Mesendoderm (in vitro differentiated cells): ENCODE measurements at regions not wholly inside any gene's neighbourhood (a gene's known extent, or its start where the extent isn't known, plus 50 kb on each side); places are given as distances from the start of the nearest gene placed in this dataset.
"Not testable (repeated sequence)": the region's sequence is repeated elsewhere in the genome, so short reads cannot be mapped to it uniquely, and the experiment has no call there.

Source experiments
- DNase-seq: peaks from one replicate; pipeline ENCODE4 v3.0.0; 2013
- H2AK5ac ChIP-seq: 2 replicates; pipeline ENCODE4 v1.6.1; 2013; ENCODE audit warnings: low read length, inconsistent platforms
- H2BK120ac ChIP-seq: 2 replicates; pipeline ENCODE4 v1.6.1; 2013; ENCODE audit warnings: low read depth, mild to moderate bottlenecking, low read length, moderate library complexity, mixed read lengths
- H2BK15ac ChIP-seq: replicated peaks from 2 replicates; pipeline ENCODE4 v1.6.1; 2013; ENCODE audit warnings: low read depth, mild to moderate bottlenecking, moderate library complexity
- H2BK5ac ChIP-seq: 2 replicates; pipeline ENCODE4 v1.6.1; 2013; ENCODE audit warnings: low read length, inconsistent platforms
- H3K18ac ChIP-seq: 2 replicates; pipeline ENCODE4 v1.6.1; 2013; ENCODE audit warnings: mild to moderate bottlenecking, low read length, mixed read lengths
- H3K23ac ChIP-seq: one replicate; pipeline ENCODE4 v1.6.1; 2013; ENCODE audit warnings: low read length
- H3K27ac ChIP-seq: 2 replicates; pipeline ENCODE4 v1.5.1; 2013; ENCODE audit warnings: low read depth, mild to moderate bottlenecking, inconsistent platforms, low read length, moderate library complexity
- H3K27me3 ChIP-seq: 2 replicates; pipeline ENCODE4 v1.6.1; 2013; ENCODE audit warnings: low read length, control low read depth, mild to moderate bottlenecking, inconsistent platforms; ENCODE audit not compliant: insufficient read depth, poor library complexity
- H3K36me3 ChIP-seq: 2 replicates; pipeline ENCODE4 v1.6.1; 2013; ENCODE audit warnings: low read length, inconsistent platforms; ENCODE audit not compliant: control insufficient read depth, insufficient read depth
- H3K4ac ChIP-seq: one replicate; pipeline ENCODE4 v1.6.1; 2013; ENCODE audit warnings: low read depth, mild to moderate bottlenecking, low read length, moderate library complexity
- H3K4me1 ChIP-seq: 2 replicates; pipeline ENCODE4 v1.6.1; 2013; ENCODE audit warnings: low read depth, low read length, inconsistent platforms; ENCODE audit not compliant: control insufficient read depth
- H3K4me2 ChIP-seq: 2 replicates; pipeline ENCODE4 v1.6.1; 2013; ENCODE audit warnings: low read length
- H3K4me3 ChIP-seq: 2 replicates; pipeline ENCODE4 v1.5.1; 2013; ENCODE audit warnings: mild to moderate bottlenecking, low read length
- H3K56ac ChIP-seq: one replicate; pipeline ENCODE4 v1.6.1; 2013; ENCODE audit warnings: low read length
- H3K79me1 ChIP-seq: 2 replicates; pipeline ENCODE4 v1.6.1; 2013; ENCODE audit warnings: low read length, inconsistent platforms
- H3K79me2 ChIP-seq: 2 replicates; pipeline ENCODE4 v1.6.1; 2013; ENCODE audit warnings: mild to moderate bottlenecking, low read length; ENCODE audit not compliant: control insufficient read depth, insufficient read depth
- H3K9ac ChIP-seq: 2 replicates; pipeline ENCODE4 v1.6.1; 2013; ENCODE audit warnings: low read length, inconsistent platforms
- H4K5ac ChIP-seq: one replicate; pipeline ENCODE4 v1.6.1; 2013; ENCODE audit warnings: low read length
- H4K8ac ChIP-seq: one replicate; pipeline ENCODE4 v1.6.1; 2013; ENCODE audit warnings: low read depth, mild to moderate bottlenecking, control low read depth, low read length, moderate library complexity
- WGBS: extraction: QIAGEN DNeasy Blood & Tissue Kit; methylation state at CpG from one replicate; pipeline ENCODE4 v1.1.7; 2013; ENCODE audit warnings: low lambda C conversion rate, missing lambda C conversion rate; ENCODE audit not compliant: insufficient coverage; ENCODE audit errors: extremely low coverage; 5-methylcytosine and 5-hydroxymethylcytosine counted together

DNA sequence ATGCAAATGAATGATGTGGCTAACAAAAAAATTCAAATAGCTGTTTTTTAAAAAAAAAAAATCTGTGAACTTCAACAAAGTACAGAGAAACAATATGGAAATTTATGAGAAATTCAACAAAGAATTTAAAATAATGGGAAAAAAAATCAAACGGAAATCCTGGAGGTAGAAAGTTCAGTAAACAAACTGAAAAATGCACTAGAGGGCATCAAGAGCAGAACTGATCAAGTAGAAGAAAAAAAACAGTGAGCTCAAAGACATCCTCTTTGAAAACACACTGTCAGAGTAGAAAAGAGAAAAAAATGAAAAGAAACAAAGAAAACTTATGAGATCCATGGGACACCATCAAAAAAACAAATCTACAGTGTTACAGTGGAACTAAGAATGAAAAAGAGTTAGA is 2191.1 kb upstream of the DEFB115 start:
- not testable (repeated sequence) for H3K23ac ChIP-seq, H3K79me1 ChIP-seq, H4K5ac ChIP-seq, H3K4me3 ChIP-seq, H3K4me2 ChIP-seq, H3K4me1 ChIP-seq, H4K8ac ChIP-seq, H3K36me3 ChIP-seq, H3K79me2 ChIP-seq, H2AK5ac ChIP-seq, DNase-seq, H3K56ac ChIP-seq, H3K4ac ChIP-seq, H2BK15ac ChIP-seq, H2BK5ac ChIP-seq, H3K27ac ChIP-seq, H3K27me3 ChIP-seq, H3K18ac ChIP-seq, H3K9ac ChIP-seq, H2BK120ac ChIP-seq
- no CpG with 5 or more reads among the region's 1 CpG for WGBS

DNA sequence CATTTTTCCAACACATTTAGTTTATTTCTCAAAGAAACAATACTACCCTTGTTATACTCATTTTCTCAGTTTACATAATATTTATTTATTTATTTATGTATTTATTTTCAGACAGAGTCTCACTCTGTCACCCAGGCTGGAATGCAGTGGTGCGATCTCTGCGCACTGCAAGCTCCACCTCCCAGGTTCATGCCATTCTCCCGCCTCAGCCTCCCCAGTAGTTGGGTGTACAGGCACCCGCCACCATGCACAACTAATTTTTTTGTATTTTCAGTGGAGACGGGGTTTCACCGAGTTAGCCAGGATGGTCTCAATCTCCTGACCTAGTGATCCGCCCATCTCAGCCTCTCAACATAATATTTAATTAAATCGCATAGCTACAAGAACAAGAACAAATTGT is 2183.8 kb upstream of the DEFB115 start:
- not testable (repeated sequence) for H4K8ac ChIP-seq, H3K23ac ChIP-seq, H2BK15ac ChIP-seq, DNase-seq, H3K9ac ChIP-seq, H2AK5ac ChIP-seq, H2BK5ac ChIP-seq, H3K56ac ChIP-seq, H2BK120ac ChIP-seq, H3K4me3 ChIP-seq, H3K4me1 ChIP-seq, H4K5ac ChIP-seq, H3K36me3 ChIP-seq, H3K79me1 ChIP-seq, H3K79me2 ChIP-seq, H3K27me3 ChIP-seq, H3K4me2 ChIP-seq, H3K18ac ChIP-seq, H3K27ac ChIP-seq, H3K4ac ChIP-seq
- WGBS = no CpG with 5 or more reads among the region's 8 CpGs

DNA sequence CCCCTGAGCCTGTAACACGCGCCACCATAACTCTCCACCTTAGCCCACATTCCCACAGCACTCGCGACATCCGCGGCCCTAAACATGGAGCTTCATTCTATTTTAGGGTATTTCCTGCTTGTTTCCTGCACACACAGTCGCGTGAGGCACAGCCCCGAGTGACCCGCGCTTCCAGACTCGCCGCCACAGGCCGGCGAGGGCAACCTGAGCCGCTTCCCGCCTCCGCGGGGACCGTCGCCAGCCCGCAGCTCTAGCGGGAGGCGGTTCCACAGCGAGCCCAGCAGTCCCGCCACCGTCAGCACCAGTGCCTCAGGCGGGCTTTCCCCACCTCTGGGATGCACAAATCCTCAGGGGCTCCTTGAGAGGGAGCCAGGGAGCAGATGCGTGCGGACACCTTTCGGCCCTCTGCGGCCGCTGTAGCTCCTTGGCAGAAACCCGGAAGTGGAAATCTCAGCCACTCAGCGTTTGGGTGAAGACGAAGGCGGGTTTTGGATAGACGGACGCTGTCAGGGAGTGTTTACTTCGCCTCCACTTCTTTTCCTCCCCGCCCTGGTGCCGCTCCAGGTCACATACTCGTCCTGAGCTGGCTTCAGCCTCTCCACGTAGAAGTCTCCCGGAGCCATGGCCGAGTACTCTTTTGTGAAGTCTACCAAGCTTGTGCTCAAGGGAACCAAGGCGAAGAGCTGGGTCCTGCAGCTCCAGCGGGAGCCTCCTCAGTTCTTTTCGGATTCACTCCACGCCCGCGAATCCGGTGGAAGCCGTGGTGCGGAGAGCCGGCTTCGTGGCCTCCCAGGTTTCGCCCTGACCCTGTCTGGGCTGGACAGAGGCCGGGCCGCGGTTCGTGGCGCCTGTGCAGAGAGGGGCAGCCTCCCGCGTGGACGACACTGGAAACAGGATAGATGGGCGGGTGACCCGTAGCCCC is 2177.4 kb upstream of the DEFB115 start:
- no peaks in the 10 kb centered on the region for H3K79me1 ChIP-seq
- no peak overlapping the region for H3K23ac ChIP-seq
- no peak for DNase-seq
- no peak overlapping the region for H3K4me2 ChIP-seq
- no peak overlapping the region for H3K27ac ChIP-seq
- H3K9ac ChIP-seq = no peak overlapping the region
- H3K4ac ChIP-seq = no peak overlapping the region
- no peak overlapping the region for H3K4me3 ChIP-seq
- no peak overlapping the region for H3K18ac ChIP-seq
- WGBS = no CpG with 5 or more reads among the region's 68 CpGs
- H3K56ac ChIP-seq = no peak overlapping the region
- no peak overlapping the region for H2BK15ac ChIP-seq
- H2BK5ac ChIP-seq = no peak overlapping the region
- no peak overlapping the region for H4K5ac ChIP-seq
- H3K4me1 ChIP-seq = no peaks in the 10 kb centered on the region
- no peak overlapping the region for H2AK5ac ChIP-seq
- no peaks in the 10 kb centered on the region for H3K79me2 ChIP-seq
- H4K8ac ChIP-seq = no peak overlapping the region
- H2BK120ac ChIP-seq = no peak overlapping the region
- no peaks in the 10 kb centered on the region for H3K36me3 ChIP-seq
- no peaks in the 10 kb centered on the region for H3K27me3 ChIP-seq

DNA sequence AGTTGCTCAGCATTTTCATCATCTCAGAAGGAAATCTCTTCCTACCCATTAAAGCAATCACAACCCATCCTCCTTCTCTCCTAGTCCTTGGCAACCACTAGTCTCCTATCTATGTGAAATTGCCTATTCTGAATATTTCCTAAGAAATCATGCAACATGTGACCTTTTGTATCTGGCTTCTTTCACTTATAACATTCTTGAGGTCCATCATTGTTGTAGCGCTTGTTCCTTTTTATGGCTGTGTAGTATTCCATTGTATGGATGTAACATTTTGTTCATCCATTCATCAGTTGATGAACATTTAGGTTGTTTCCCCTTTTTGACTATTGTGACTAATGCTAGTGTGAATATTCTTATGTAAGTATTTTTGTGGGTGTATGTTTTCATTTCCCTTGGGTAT is 2175.8 kb upstream of the DEFB115 start:
- H2BK5ac ChIP-seq, H4K8ac ChIP-seq, H2AK5ac ChIP-seq, H3K56ac ChIP-seq, H3K4ac ChIP-seq, H3K23ac ChIP-seq, H3K79me1 ChIP-seq, H3K4me1 ChIP-seq, H3K79me2 ChIP-seq, DNase-seq, H3K27ac ChIP-seq, H3K4me2 ChIP-seq, H2BK15ac ChIP-seq, H2BK120ac ChIP-seq, H3K9ac ChIP-seq, H3K27me3 ChIP-seq, H3K18ac ChIP-seq, H3K4me3 ChIP-seq, H4K5ac ChIP-seq, H3K36me3 ChIP-seq: not testable (repeated sequence)
- no CpG with 5 or more reads among the region's 1 CpG for WGBS

DNA sequence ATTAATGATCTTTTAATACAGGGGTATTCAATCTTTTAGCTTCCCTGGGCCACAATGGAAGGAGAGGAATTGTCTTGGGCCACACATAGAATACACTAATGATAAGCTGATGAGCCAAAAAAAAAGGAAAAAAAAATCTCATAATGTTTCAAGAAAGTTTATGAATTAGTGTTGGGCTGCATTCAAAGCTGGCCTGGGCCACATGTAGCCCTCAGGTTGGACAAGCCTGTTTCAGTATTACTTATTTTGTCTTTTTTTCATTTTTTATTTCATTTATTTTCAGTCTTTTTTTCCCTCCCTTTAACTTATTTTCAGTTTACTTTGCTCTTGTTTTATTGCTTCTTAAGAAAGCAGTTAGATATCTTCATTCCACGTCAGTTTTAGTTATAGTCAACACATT is 2171.8 kb upstream of the DEFB115 start:
- Histone ChIP-seq H3K23ac (no peak overlapping the region), H2AK5ac (no peak overlapping the region), H2BK15ac (no peak overlapping the region), H2BK5ac (no peak overlapping the region), H3K9ac (no peak overlapping the region), H2BK120ac (no peak overlapping the region), H3K4ac (no peak overlapping the region), H3K27ac (no peak overlapping the region), H3K18ac (no peak overlapping the region), H3K4me3 (no peak overlapping the region), H4K5ac (no peak overlapping the region), H3K4me1 (no peaks in the 10 kb centered on the region), H3K27me3 (no peaks in the 10 kb centered on the region), H3K36me3 (no peaks in the 10 kb centered on the region), H3K79me1 (no peaks in the 10 kb centered on the region), H3K56ac (no peak overlapping the region), H3K79me2 (no peaks in the 10 kb centered on the region), H3K4me2 (no peak overlapping the region), H4K8ac (no peak overlapping the region)
- no CpG with 5 or more reads among the region's 1 CpG for WGBS
- DNase-seq = no peak
